HG03432 (cell line): ENCODE measurements at regions not wholly inside any gene's neighbourhood (a gene's known extent, or its start where the extent isn't known, plus 50 kb on each side); places are given as distances from the start of the nearest gene placed in this dataset.

Source experiments
- ATAC-seq: cut with Tn5 transposase; IDR thresholded peaks from one replicate; pipeline ENCODE4 v1.9.1; 2021; ENCODE audit warnings: mild to moderate bottlenecking, moderate library complexity; ENCODE audit not compliant: unreplicated experiment

DNA sequence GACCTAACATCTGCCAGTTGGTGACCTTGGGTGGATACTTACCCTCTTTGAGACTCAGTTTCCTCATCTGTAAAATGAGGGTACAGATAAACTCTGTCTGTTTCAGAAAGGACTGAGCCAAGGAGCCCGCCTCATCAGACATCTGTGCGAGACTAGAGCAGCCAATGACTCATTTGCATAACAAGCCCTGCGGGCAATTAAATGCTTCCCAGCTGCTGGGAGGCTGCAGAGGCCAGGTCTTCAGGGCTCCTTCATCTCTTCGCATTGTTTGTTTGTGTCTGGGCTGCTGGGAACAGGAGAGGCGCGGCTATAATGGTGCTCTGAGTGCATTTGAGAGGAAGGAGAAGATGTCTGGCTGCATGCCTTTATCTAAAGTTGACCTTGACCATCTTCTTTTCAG lies 85.0 kb downstream of the ADRA2C start:
- ATAC-seq = no peak

GRCh38 chr4:3851881-3852280 lies 85.7 kb downstream of the ADRA2C start:
- ATAC-seq = no peak

DNA sequence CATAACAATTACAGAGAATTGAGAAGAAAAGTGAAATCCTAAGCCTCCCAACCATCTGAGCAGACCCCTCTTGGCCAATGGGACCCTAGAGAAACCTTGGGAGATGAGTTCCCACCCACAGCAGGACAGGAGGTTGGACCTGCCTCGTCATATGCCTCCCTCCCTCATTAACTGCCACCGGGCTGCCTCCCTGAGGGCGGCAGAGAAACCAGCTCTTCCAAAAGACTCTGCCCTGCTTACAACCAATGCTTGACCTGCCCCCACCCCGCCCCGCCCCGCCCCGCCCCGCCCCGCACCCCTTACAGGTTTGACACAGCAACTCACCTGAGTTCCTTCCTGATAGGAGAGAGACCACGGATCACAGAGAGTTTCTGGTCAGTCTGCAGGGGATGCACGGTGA lies 86.1 kb downstream of the ADRA2C start:
- no peak for ATAC-seq

- no peak for ATAC-seq
These were observed 86.5 kb downstream of the ADRA2C start for GRCh38 chr4:3852711-3853110.

DNA sequence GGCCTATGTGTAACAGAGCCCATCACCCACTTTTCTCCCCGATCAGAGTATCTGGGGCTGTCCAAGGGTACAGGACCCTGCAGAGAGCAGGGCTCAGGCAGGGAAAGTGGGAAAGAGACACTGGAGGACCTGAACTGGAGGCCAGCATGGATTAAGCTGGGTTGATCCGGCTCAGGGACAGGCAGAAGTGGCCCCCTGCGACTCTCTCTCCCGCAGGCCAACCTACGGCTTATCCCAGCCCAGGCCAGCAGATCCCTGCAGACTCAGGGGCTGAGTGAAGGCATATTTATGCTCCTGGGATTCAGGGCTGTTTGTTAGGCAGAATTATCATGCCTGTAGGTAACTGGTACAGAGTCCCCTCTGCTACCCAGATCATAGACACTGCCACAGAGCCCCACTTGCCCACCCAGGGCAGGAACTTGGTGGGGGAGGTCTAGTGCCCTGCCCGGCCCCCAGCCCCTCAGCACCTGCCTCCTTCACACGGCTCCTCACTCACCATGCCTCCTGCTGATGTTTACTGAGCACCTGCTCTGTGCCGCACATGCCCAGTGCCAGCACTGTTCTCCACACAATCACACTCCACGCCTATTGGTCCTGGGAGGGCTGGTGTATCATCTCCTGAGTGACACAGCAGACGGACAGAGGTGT lies 87.3 kb downstream of the ADRA2C start:
- ATAC-seq = no peak

DNA sequence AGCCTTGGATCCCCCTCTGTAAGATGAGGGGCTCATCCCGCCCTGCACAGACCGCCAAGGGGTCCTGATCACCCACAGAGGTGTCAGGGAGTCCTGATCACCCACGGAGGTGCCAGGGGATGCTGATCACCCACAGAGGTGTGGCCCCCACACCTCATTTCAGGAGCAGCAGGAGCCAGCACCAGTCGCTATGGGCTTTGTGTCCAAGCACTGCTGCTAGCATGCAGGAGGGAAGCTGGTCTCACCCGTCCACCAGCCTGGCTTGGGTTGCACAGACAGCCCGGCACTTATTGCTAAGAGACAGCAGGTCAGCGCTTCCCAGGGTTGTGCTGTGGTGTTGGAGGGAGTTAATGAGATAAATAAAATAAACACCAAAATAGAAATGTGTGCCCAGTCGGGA lies 88.5 kb downstream of the ADRA2C start:
- ATAC-seq = no peak

- ATAC-seq = no peak
These were observed 89.5 kb downstream of the ADRA2C start for GRCh38 chr4:3855646-3856045.

GRCh38 chr4:3856604-3857204 lies 90.5 kb downstream of the ADRA2C start:
- no peak for ATAC-seq

- ATAC-seq = no peak
These were observed 91.2 kb downstream of the ADRA2C start for GRCh38 chr4:3857269-3857926.

- ATAC-seq = no peak
These were observed 92.0 kb downstream of the ADRA2C start for GRCh38 chr4:3858046-3858730.

DNA sequence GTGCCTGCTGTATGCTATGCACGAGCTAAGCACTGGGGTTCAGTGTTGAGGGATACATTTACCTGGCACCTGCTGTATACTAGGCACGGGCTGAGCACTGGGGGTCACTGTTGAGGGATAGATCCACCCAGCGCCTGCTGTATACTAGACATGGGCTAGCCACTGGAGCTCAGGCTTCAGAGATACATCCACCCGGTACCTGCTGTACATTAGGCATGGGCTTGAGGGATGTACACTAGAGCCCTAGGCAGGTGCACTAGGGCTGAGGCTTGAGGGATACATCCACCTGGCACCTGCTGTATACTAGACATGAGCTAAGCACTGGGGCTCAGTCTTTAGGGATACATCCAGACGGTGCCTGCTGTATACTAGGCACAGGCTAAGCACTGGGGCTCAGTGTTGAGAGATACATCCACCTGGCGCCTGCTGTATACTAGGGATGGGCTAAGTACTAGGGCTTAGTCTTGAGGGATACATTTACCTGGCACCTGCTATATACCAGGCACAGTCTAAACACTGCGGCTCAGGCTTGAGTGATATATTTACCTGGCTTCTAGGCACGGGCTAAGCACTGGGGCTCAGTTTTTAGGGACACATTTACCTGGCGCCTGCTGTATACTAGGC lies 92.7 kb downstream of the ADRA2C start:
- no peak for ATAC-seq

GRCh38 chr4:3859571-3859970 lies 93.4 kb downstream of the ADRA2C start:
- no peak for ATAC-seq

DNA sequence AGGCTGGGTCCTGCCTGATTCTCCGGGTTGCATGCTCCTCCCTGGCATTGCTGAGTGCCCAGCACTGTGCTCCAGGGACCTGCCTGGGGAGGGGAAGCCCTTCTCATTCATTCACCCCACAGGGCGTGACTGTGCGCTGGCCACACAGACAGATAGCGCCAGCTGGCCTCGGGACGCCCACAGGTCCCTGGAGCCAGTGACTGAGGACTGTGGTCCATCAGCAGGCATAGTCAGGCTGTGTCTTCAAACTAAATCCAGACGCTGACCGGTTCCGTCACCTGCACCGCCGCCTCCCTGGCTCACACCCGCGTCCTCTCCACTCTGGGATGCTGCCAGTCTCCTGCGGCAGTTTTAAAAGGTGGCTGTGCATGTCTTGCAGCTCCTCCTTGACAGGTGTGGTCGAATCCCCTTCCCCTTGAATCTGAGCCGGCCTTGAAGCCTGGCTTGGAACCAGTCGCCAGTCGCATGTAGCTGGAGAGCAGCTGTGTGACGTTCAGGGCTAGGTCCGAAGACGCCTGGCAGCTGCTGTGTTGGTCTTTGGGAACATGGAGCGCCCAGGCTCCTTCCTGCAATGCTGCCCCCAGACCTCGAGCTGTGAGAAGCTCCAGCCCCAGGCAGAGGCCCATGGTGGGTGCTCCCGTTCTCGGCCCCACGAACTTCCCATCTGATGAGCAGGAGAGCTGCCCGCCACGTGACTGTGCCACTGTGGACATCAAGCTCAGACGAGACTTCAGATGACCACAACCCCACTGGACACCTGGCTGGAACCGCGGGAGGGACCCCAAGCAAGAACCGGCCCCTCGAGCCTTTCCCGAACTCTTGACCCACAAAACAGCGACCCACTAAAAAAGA lies 94.1 kb downstream of the ADRA2C start:
- ATAC-seq = no peak

DNA sequence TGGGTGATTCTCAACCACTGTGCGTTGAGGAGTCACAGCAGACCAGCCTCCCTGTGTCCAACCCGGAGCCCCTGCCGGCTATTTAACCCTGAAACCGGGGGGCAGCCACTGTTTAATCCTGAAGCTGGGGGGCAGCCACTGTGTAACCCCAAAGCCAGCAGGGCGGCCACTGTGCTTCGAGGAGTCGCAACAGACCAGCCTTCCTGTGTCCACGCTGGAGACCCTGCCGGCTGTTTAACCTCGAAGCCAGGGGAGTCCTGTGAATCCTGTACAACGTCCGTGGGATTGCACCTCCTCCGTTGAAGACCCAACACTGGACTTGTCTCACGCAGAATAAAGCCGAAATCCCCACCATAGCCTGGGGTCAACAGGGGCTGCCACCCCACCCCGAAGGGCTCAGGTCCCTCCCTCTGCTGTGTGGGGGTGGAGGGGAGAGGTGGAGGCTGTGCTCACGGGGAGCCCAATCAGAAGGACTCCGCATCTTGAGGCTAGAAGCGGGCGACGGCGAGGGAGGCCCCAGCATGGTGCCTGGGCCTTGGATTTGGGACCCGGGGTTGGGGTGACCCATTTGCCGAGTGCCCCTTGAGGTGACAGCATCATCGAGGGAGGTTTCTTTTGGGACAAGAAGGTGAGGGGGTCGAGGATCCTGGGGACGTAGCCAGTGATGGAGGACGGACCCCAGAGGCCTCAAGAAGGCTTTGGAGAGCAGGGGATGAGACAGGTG lies 94.9 kb downstream of the ADRA2C start:
- no peak for ATAC-seq

DNA sequence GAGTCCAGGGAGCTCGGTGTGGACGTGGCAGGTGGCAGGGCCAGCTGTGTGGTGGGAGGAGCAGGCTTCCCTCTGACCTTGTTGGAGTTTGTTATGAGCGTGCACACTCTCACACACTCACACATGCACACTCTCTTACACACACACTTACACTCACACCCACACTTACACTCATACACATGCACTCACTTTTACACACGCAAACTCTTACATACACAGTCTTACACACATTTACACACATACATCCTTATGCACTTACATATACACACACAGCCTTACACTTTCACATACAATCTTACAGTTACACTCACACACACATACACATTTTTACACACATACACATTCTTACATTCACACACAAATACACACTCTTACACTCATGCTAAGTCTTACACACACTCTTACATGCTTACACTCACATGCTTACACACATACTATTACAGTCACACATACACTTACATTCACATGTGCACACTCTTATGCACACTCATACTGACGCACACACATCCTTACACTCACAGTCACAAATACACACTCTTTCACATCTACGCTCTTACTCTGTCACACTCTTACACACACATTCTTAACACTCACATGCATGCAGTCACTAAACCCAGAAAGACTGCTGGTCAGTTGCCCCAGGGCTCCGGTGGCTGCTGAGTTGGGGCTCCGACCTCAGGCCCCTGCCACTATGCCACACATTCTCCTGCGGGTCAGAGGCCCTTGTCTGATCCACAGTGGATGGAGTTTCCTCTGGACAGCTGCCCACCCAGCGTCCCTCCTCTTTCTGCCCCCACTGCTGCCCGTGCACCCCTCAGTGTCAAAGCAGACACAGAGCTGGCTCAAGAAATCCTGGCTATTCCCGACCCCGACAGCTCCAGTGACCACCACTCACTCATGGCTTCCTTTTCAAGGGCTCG lies 95.8 kb downstream of the ADRA2C start:
- no peak for ATAC-seq

- ATAC-seq = no peak
These were observed 96.6 kb downstream of the ADRA2C start for GRCh38 chr4:3862640-3863420.

DNA sequence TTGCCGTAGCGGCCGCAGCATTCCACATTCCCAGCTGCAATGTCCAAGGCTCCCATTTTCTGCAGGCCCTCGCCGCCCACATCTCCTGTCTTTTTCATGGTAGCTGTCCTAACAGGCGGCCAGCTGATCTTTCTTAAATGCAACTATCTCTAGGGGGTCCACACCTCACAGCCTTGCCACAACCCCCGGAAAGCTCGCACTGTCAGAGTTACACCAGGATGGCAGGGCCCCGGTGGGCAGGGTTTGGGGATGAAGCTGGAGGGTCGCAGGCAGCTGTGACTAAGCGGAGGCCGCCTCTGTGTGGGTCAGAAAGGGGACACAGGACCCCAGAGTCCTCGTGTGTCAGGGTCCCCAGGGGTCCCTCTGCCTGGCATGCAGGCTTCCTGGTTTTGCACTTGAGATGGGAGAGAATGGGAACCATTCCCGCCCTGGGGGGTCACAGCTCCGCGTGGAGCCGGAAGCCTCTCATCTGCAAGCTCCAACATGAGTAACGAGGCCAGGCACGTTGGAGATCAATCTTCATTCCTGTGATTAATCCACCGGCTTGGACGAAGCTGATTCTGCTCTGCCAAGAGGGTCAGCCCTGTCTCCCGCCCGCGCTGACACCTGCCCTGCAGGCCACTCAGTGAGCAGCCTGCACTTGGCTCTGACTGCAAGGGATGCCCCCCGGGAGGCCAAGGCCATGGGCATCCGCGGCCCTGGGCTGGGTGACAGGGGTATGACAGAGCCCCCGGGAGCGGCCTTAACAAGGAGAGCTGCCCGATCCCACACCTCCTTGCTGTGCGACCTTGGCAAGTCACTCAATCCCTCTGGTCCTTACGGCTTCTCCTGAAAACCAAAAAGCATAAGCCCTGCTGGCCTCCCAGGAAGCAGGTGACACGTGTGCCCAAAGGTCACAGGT lies 97.9 kb downstream of the ADRA2C start:
- ATAC-seq = no peak
